HG03159 (cell line): ENCODE measurements at regions not wholly inside any gene's neighbourhood (a gene's known extent, or its start where the extent isn't known, plus 50 kb on each side); places are given as distances from the start of the nearest gene placed in this dataset.
"Not testable (repeated sequence)": the region's sequence is repeated elsewhere in the genome, so short reads cannot be mapped to it uniquely, and the experiment has no call there.

Source experiments
- ATAC-seq: cut with Tn5 transposase; IDR thresholded peaks from one replicate; pipeline ENCODE4 v1.9.1; 2021; ENCODE audit warnings: mild to moderate bottlenecking, moderate library complexity; ENCODE audit not compliant: unreplicated experiment

GRCh38 chr11:87490671-87491070 is 452.9 kb downstream of the TMEM135 start:
- no peak for ATAC-seq

GRCh38 chr11:87484566-87484965 is 446.8 kb downstream of the TMEM135 start:
- no peak for ATAC-seq

- no peak for ATAC-seq
Observed at GRCh38 chr11:87477321-87477720, 439.6 kb downstream of the TMEM135 start.

- ATAC-seq, result no peak
Observed at GRCh38 chr11:87473174-87473573, 435.4 kb downstream of the TMEM135 start.

GRCh38 chr11:87466223-87466622 is 428.5 kb downstream of the TMEM135 start:
- ATAC-seq, result no peak

- ATAC-seq, result no peak
Observed at GRCh38 chr11:87465716-87466115, 428.0 kb downstream of the TMEM135 start.

GRCh38 chr11:87463486-87464102 is 425.9 kb downstream of the TMEM135 start:
- ATAC-seq, result peak; percentile 53

- no peak for ATAC-seq
Observed at GRCh38 chr11:87462171-87462570, 424.4 kb downstream of the TMEM135 start.

GRCh38 chr11:87460842-87461637 is 423.3 kb downstream of the TMEM135 start:
- no peak for ATAC-seq

GRCh38 chr11:87460279-87460678 is 422.5 kb downstream of the TMEM135 start:
- ATAC-seq, result no peak

- no peak for ATAC-seq
Observed at GRCh38 chr11:87459351-87459750, 421.6 kb downstream of the TMEM135 start.

GRCh38 chr11:87456499-87456898 is 418.8 kb downstream of the TMEM135 start:
- no peak for ATAC-seq

GRCh38 chr11:87455180-87455579 is 417.4 kb downstream of the TMEM135 start:
- ATAC-seq, result no peak

GRCh38 chr11:87454241-87454640 is 416.5 kb downstream of the TMEM135 start:
- peak; percentile 77 for ATAC-seq

GRCh38 chr11:87453531-87454089 is 415.9 kb downstream of the TMEM135 start:
- peak; percentile 11 for ATAC-seq

GRCh38 chr11:87452025-87452424 is 414.3 kb downstream of the TMEM135 start:
- not testable (repeated sequence) for ATAC-seq

- ATAC-seq, result no peak
Observed at GRCh38 chr11:87451395-87451794, 413.7 kb downstream of the TMEM135 start.

GRCh38 chr11:87447606-87448005 is 409.9 kb downstream of the TMEM135 start:
- no peak for ATAC-seq

GRCh38 chr11:87444993-87445392 is 407.3 kb downstream of the TMEM135 start:
- ATAC-seq, result no peak

GRCh38 chr11:87443707-87444106 is 406.0 kb downstream of the TMEM135 start:
- ATAC-seq, result no peak

- no peak for ATAC-seq
Observed at GRCh38 chr11:87440076-87440770, 402.5 kb downstream of the TMEM135 start.

GRCh38 chr11:87438416-87438815 is 400.7 kb downstream of the TMEM135 start:
- ATAC-seq, result no peak
